ENCODE measurements at regions not wholly inside any gene's neighbourhood (a gene's known extent, or its start where the extent isn't known, plus 50 kb on each side); places are given as distances from the start of the nearest gene placed in this dataset.

GRCh38 chr5:33319841-33320240, 120.9 kb upstream of the TARS1 start:
- H3K36me3 ChIP-seq (ENCODE audit: control insufficient read depth, insufficient read depth, low read length): no peaks in the 10 kb centered on the region
- no peak overlapping the region for H3K4me2 ChIP-seq (ENCODE audit: insufficient read depth, low read length)
- H2AFZ ChIP-seq (ENCODE audit: low read depth, low read length): no peak overlapping the region
- FAIRE-seq (no peak), DNase-seq (ENCODE audit: extremely low read depth in 1 of 4, low spot score in 3 of 4) (no peak), ATAC-seq (no peak)
- H3K4me3 ChIP-seq: no peak overlapping the region
- H3K9me3 ChIP-seq (replicated peaks; ENCODE audit: control insufficient read depth, insufficient read depth, low read depth, low read length): no peaks in the 10 kb centered on the region
- no peaks in the 10 kb centered on the region for H3K4me1 ChIP-seq (replicated peaks in 1 of 2; ENCODE audit: control insufficient read depth in 2 of 2, insufficient read depth in 2 of 2, low read length in 2 of 2)
- H3K27ac ChIP-seq (ENCODE audit: extremely low read depth, low read depth, low read length): no peak overlapping the region
- in situ Hi-C loops (cut with MboI) (no loop called here), intact Hi-C loops (cut with micrococcal nuclease) (no loop called here)
- POLR2A ChIA-PET: no interaction called here
- no peaks in the 10 kb centered on the region for H3K79me2 ChIP-seq (ENCODE audit: control insufficient read depth, insufficient read depth, low read length)
- no peak overlapping the region for H3K9ac ChIP-seq (ENCODE audit: insufficient read depth in 1 of 2, low read depth in 2 of 2, low read length in 2 of 2)
- H3K27me3 ChIP-seq (ENCODE audit: control insufficient read depth in 2 of 2, insufficient read depth in 2 of 2, low read length in 2 of 2): no peaks in the 10 kb centered on the region
- TF ChIP-seq ZNF395 (CRISPR knock-in tag; IDR thresholded peaks at IDR 0.05) (no peak), HDAC8 (tag; IDR thresholded peaks at IDR 0.05) (no peak), CEBPG (CRISPR knock-in tag; IDR thresholded peaks at IDR 0.05) (no peak), CEBPG (tag; conservative IDR thresholded peaks at IDR 0.05 in 1 of 2, IDR thresholded peaks at IDR 0.05 in 1 of 2) (no peak)
- TF ChIP-seq, protein P1, sequence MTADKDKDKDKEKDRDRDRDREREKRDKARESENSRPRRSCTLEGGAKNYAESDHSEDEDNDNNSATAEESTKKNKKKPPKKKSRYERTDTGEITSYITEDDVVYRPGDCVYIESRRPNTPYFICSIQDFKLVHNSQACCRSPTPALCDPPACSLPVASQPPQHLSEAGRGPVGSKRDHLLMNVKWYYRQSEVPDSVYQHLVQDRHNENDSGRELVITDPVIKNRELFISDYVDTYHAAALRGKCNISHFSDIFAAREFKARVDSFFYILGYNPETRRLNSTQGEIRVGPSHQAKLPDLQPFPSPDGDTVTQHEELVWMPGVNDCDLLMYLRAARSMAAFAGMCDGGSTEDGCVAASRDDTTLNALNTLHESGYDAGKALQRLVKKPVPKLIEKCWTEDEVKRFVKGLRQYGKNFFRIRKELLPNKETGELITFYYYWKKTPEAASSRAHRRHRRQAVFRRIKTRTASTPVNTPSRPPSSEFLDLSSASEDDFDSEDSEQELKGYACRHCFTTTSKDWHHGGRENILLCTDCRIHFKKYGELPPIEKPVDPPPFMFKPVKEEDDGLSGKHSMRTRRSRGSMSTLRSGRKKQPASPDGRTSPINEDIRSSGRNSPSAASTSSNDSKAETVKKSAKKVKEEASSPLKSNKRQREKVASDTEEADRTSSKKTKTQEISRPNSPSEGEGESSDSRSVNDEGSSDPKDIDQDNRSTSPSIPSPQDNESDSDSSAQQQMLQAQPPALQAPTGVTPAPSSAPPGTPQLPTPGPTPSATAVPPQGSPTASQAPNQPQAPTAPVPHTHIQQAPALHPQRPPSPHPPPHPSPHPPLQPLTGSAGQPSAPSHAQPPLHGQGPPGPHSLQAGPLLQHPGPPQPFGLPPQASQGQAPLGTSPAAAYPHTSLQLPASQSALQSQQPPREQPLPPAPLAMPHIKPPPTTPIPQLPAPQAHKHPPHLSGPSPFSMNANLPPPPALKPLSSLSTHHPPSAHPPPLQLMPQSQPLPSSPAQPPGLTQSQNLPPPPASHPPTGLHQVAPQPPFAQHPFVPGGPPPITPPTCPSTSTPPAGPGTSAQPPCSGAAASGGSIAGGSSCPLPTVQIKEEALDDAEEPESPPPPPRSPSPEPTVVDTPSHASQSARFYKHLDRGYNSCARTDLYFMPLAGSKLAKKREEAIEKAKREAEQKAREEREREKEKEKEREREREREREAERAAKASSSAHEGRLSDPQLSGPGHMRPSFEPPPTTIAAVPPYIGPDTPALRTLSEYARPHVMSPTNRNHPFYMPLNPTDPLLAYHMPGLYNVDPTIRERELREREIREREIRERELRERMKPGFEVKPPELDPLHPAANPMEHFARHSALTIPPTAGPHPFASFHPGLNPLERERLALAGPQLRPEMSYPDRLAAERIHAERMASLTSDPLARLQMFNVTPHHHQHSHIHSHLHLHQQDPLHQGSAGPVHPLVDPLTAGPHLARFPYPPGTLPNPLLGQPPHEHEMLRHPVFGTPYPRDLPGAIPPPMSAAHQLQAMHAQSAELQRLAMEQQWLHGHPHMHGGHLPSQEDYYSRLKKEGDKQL (CRISPR knock-in tag; IDR thresholded peaks at IDR 0.05; ENCODE audit: borderline replicate concordance): no peak
- TF ChIP-seq, protein P2, sequence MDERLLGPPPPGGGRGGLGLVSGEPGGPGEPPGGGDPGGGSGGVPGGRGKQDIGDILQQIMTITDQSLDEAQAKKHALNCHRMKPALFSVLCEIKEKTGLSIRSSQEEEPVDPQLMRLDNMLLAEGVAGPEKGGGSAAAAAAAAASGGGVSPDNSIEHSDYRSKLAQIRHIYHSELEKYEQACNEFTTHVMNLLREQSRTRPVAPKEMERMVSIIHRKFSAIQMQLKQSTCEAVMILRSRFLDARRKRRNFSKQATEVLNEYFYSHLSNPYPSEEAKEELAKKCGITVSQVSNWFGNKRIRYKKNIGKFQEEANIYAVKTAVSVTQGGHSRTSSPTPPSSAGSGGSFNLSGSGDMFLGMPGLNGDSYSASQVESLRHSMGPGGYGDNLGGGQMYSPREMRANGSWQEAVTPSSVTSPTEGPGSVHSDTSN (CRISPR knock-in tag; IDR thresholded peaks at IDR 0.05; ENCODE audit: low read depth): no peak
- TF ChIP-seq, protein P2 (tag; conservative IDR thresholded peaks at IDR 0.05; ENCODE audit: low read depth): no peak
- H4K20me1 ChIP-seq (replicated peaks; ENCODE audit: control insufficient read depth, insufficient read depth, low read length): no peaks in the 10 kb centered on the region
- no TSS peak for BruUV-seq (replicated peaks)
- H3K9me1 ChIP-seq (ENCODE audit: control insufficient read depth, insufficient read depth, low read length): no peaks in the 10 kb centered on the region
- 0% methylated on average over 1 of the region's 1 CpG for WGBS (ENCODE audit: insufficient coverage, low coverage, missing lambda C conversion rate)
- CTCF ChIA-PET (ENCODE audit: low intra/inter-chr PET ratio): no interaction called here
